ENCODE measurements at regions not wholly inside any gene's neighbourhood (a gene's known extent, or its start where the extent isn't known, plus 50 kb on each side); places are given as distances from the start of the nearest gene placed in this dataset.

- H3K9ac ChIP-seq (ENCODE audit: low read depth, low read length), result no peak overlapping the region
- no peak overlapping the region for H3K4me3 ChIP-seq (ENCODE audit: low read depth, low read length)
- no peak overlapping the region for H3K27ac ChIP-seq (ENCODE audit: low read depth, low read length)
- H3K27me3 ChIP-seq (ENCODE audit: control insufficient read depth, insufficient read depth, low read length), result no peaks in the 10 kb centered on the region
- H3K4me1 ChIP-seq (ENCODE audit: control insufficient read depth, insufficient read depth, low read length), result no peaks in the 10 kb centered on the region
- no peaks in the 10 kb centered on the region for H3K9me3 ChIP-seq (ENCODE audit: control insufficient read depth, insufficient read depth, low read length)
- no peaks in the 10 kb centered on the region for H3K36me3 ChIP-seq (ENCODE audit: control insufficient read depth, insufficient read depth, low read length)
Observed at GRCh38 chr7:42445691-42446090, 208.7 kb upstream of the GLI3 start.

DNA sequence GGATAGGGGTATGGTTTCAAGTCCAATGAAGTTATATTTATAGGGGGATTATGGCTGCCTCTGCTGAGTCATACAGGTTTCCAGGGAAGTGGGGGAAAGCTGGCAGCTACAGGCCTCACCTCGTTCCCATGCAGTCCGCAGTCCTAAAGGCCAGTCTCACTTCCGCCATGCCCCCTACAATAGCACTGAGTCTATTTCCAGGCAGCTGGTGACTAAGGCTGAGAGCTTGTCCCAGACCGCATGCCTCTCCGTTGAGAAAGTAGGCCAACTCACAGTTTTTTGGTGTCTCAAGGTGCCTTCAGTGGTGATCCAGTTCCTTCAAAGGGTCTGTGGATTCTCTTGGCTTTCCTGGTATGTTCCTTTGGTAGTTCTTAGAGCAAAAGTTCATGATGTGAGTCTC lies 203.9 kb upstream of the GLI3 start:
- Histone ChIP-seq H3K9ac (ENCODE audit: low read depth, low read length) (no peak overlapping the region), H3K4me3 (ENCODE audit: low read depth, low read length) (no peak overlapping the region), H3K4me1 (ENCODE audit: control insufficient read depth, insufficient read depth, low read length) (no peaks in the 10 kb centered on the region), H3K27me3 (ENCODE audit: control insufficient read depth, insufficient read depth, low read length) (no peaks in the 10 kb centered on the region), H3K27ac (ENCODE audit: low read depth, low read length) (no peak overlapping the region), H3K9me3 (ENCODE audit: control insufficient read depth, insufficient read depth, low read length) (no peaks in the 10 kb centered on the region), H3K36me3 (ENCODE audit: control insufficient read depth, insufficient read depth, low read length) (no peaks in the 10 kb centered on the region)

DNA sequence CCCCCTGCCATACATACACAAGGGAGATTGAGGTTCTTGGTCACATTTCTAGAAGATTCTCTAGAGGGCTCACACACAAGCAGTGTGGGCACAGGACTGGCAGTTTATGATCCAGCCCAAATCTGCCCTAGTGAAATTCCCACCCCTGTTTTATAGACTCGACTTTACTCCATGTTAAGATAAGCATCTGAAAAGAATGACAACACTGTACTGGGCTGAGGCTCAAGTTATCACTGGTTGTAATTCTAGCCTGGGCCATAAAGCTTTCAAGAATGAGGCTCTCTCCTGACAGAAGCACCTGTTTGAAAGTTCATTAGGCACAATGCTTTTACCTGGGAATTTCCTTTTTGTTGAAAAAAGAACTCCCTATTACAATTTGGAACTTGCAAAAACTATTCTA lies 195.6 kb upstream of the GLI3 start:
- Histone ChIP-seq H3K9me3 (ENCODE audit: control insufficient read depth, insufficient read depth, low read length) (no peaks in the 10 kb centered on the region), H3K36me3 (ENCODE audit: control insufficient read depth, insufficient read depth, low read length) (no peaks in the 10 kb centered on the region), H3K4me3 (ENCODE audit: low read depth, low read length) (no peak overlapping the region), H3K27me3 (ENCODE audit: control insufficient read depth, insufficient read depth, low read length) (no peaks in the 10 kb centered on the region), H3K27ac (ENCODE audit: low read depth, low read length) (no peak overlapping the region), H3K9ac (ENCODE audit: low read depth, low read length) (no peak overlapping the region), H3K4me1 (ENCODE audit: control insufficient read depth, insufficient read depth, low read length) (no peaks in the 10 kb centered on the region)

DNA sequence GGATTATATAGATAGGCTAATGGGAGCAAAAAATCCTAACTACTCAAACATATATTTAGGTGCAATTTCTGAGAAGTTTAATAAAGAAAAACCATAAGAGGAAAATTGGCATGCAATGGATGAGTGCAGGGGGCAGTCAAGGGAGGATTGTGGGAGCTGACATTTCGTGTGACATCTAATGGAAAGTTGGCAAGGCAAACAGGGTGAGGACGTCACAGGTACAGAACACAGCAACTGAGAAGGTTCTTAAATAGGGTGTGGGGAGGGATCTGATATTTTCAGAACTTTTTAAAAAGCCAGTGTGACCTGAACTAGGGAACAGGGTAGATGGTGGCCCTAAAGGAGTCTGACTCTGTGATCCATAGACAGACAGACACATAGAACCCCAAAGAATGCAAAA lies 194.9 kb upstream of the GLI3 start:
- Histone ChIP-seq H3K36me3 (ENCODE audit: control insufficient read depth, insufficient read depth, low read length) (no peaks in the 10 kb centered on the region), H3K27me3 (ENCODE audit: control insufficient read depth, insufficient read depth, low read length) (no peaks in the 10 kb centered on the region), H3K4me1 (ENCODE audit: control insufficient read depth, insufficient read depth, low read length) (no peaks in the 10 kb centered on the region; the same call in 1 of the 2 replicates), H3K9me3 (ENCODE audit: control insufficient read depth, insufficient read depth, low read length) (no peaks in the 10 kb centered on the region), H3K27ac (ENCODE audit: low read depth, low read length) (no peak overlapping the region), H3K9ac (ENCODE audit: low read depth, low read length) (no peak overlapping the region), H3K4me3 (ENCODE audit: low read depth, low read length) (no peak overlapping the region)

DNA sequence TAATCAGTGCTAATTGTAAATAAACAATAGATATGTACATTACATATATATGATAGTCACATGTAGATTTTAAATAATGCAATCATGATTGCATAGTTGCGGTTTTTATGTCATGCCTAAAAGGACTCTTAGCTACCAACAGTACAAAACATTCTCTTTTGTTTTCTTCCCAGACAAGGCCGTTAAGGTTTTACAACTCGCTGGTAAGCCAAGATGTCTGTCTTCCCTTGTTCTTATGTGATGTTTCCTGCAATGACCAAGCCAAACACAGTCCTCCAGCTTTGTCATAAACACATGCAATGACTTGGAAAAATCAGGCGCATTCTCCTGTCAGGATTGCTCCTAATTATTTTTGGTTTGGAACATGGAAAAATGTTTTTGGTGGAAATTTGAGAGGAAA lies 192.3 kb upstream of the GLI3 start:
- H3K9ac ChIP-seq (ENCODE audit: low read depth, low read length), result no peak overlapping the region
- H3K4me3 ChIP-seq (ENCODE audit: low read depth, low read length), result no peak overlapping the region
- H3K27me3 ChIP-seq (ENCODE audit: control insufficient read depth, insufficient read depth, low read length), result no peaks in the 10 kb centered on the region
- no peak overlapping the region for H3K27ac ChIP-seq (ENCODE audit: low read depth, low read length)
- no peaks in the 10 kb centered on the region; the same call in 1 of the 2 replicates for H3K4me1 ChIP-seq (ENCODE audit: control insufficient read depth, insufficient read depth, low read length)
- no peaks in the 10 kb centered on the region for H3K9me3 ChIP-seq (ENCODE audit: control insufficient read depth, insufficient read depth, low read length)
- no peaks in the 10 kb centered on the region for H3K36me3 ChIP-seq (ENCODE audit: control insufficient read depth, insufficient read depth, low read length)

DNA sequence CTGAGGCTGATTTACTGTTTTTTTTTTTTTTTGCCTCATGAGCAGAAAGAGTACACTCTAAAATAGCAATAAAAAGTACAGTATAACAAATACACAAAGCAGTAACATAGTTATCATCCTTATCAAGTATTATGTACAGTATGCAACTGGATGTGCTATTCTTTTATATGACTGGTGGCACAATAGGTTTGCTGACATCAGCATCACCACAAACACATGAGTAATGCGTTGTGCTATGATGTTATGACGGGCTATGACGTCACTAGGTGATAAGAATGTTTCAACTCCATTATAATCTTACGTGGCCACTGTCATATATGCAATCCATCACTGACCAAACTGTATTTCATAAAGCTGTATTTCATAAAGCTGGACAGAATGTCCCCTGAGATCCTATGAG lies 189.2 kb upstream of the GLI3 start:
- H3K9ac ChIP-seq (ENCODE audit: low read depth, low read length), result no peak overlapping the region
- H3K27me3 ChIP-seq (ENCODE audit: control insufficient read depth, insufficient read depth, low read length), result no peaks in the 10 kb centered on the region
- no peaks in the 10 kb centered on the region for H3K9me3 ChIP-seq (ENCODE audit: control insufficient read depth, insufficient read depth, low read length)
- H3K4me3 ChIP-seq (ENCODE audit: low read depth, low read length), result no peak overlapping the region
- no peaks in the 10 kb centered on the region for H3K36me3 ChIP-seq (ENCODE audit: control insufficient read depth, insufficient read depth, low read length)
- H3K4me1 ChIP-seq (ENCODE audit: control insufficient read depth, insufficient read depth, low read length), result no peaks in the 10 kb centered on the region; the same call in 1 of the 2 replicates
- H3K27ac ChIP-seq (ENCODE audit: low read depth, low read length), result no peak overlapping the region

- Histone ChIP-seq H3K9ac (ENCODE audit: low read depth, low read length) (no peak overlapping the region), H3K4me3 (ENCODE audit: low read depth, low read length) (no peak overlapping the region), H3K9me3 (ENCODE audit: control insufficient read depth, insufficient read depth, low read length) (no peaks in the 10 kb centered on the region), H3K27me3 (ENCODE audit: control insufficient read depth, insufficient read depth, low read length) (no peaks in the 10 kb centered on the region), H3K4me1 (ENCODE audit: control insufficient read depth, insufficient read depth, low read length) (no peaks in the 10 kb centered on the region), H3K36me3 (ENCODE audit: control insufficient read depth, insufficient read depth, low read length) (no peaks in the 10 kb centered on the region), H3K27ac (ENCODE audit: low read depth, low read length) (no peak overlapping the region)
Observed at GRCh38 chr7:42414941-42415505, 178.0 kb upstream of the GLI3 start.

- H3K27me3 ChIP-seq (ENCODE audit: control insufficient read depth, insufficient read depth, low read length), result no peaks in the 10 kb centered on the region
- no peaks in the 10 kb centered on the region for H3K4me1 ChIP-seq (ENCODE audit: control insufficient read depth, insufficient read depth, low read length)
- H3K36me3 ChIP-seq (ENCODE audit: control insufficient read depth, insufficient read depth, low read length), result no peaks in the 10 kb centered on the region
- no peak overlapping the region for H3K4me3 ChIP-seq (ENCODE audit: low read depth, low read length)
- no peak overlapping the region for H3K27ac ChIP-seq (ENCODE audit: low read depth, low read length)
- H3K9ac ChIP-seq (ENCODE audit: low read depth, low read length), result no peak overlapping the region
- no peaks in the 10 kb centered on the region for H3K9me3 ChIP-seq (ENCODE audit: control insufficient read depth, insufficient read depth, low read length)
Observed at GRCh38 chr7:42414028-42414427, 177.0 kb upstream of the GLI3 start.

- Histone ChIP-seq H3K27me3 (ENCODE audit: control insufficient read depth, insufficient read depth, low read length) (no peaks in the 10 kb centered on the region), H3K27ac (ENCODE audit: low read depth, low read length) (no peak overlapping the region), H3K4me3 (ENCODE audit: low read depth, low read length) (no peak overlapping the region), H3K9ac (ENCODE audit: low read depth, low read length) (no peak overlapping the region), H3K36me3 (ENCODE audit: control insufficient read depth, insufficient read depth, low read length) (no peaks in the 10 kb centered on the region), H3K4me1 (ENCODE audit: control insufficient read depth, insufficient read depth, low read length) (no peaks in the 10 kb centered on the region), H3K9me3 (ENCODE audit: control insufficient read depth, insufficient read depth, low read length) (no peaks in the 10 kb centered on the region)
Observed at GRCh38 chr7:42409296-42409695, 172.3 kb upstream of the GLI3 start.

DNA sequence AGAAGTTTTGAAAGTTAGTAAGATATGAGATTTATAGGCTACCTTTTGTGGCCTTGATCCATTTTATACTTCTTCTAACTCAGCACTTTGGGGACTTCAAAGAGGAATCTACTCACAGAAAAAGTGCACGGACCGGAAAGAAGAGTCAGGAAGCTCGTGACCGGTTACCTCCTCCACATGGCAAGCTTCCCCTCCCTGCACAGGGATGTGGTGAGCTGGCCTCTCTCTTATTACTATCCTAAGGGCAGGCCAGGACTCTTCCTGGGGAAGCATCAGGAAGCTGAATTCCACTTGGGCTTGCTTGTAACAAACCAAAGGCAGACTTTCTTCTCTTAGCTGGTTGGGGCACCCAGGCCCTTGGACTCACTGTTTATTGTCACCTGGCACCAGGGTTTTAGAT lies 170.8 kb upstream of the GLI3 start:
- Histone ChIP-seq H3K36me3 (ENCODE audit: control insufficient read depth, insufficient read depth, low read length) (no peaks in the 10 kb centered on the region), H3K4me1 (ENCODE audit: control insufficient read depth, insufficient read depth, low read length) (no peaks in the 10 kb centered on the region), H3K9me3 (ENCODE audit: control insufficient read depth, insufficient read depth, low read length) (no peaks in the 10 kb centered on the region), H3K9ac (ENCODE audit: low read depth, low read length) (no peak overlapping the region), H3K4me3 (ENCODE audit: low read depth, low read length) (no peak overlapping the region), H3K27ac (ENCODE audit: low read depth, low read length) (no peak overlapping the region), H3K27me3 (ENCODE audit: control insufficient read depth, insufficient read depth, low read length) (no peaks in the 10 kb centered on the region)

DNA sequence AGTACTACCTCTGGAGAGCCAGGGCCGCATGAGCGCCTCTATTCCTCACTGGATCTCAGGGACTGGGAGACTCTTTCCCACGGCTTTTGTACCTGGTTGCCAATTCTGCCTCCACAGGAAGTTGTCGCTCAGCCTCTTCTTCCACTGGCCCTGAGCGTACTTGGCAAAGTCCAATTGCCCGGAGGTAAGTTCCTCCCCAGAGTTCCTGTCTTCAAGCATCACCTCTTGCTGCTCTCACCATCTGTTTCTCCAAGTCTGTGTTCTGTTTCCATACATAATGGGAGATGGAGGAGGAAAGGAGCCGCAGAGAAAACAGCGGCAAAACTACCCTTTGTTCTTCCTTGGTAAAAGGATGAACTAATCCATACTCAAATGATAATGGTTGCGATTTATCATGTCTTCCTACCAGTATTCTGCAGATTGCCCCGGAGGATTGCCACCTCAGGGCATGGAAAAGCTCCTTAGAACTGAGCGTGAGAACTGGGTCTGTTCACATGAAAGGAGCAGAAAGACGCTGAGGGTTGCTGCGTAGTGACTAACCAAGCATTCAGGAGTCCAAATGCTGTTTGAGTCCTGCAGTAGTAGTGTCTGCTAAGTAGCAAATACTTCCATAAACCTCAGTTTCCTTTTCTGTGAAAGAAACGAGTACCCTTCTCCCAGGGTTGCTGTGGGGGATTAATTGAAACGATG lies 170.2 kb upstream of the GLI3 start:
- H3K36me3 ChIP-seq (ENCODE audit: control insufficient read depth, insufficient read depth, low read length), result no peaks in the 10 kb centered on the region
- no peak overlapping the region for H3K4me3 ChIP-seq (ENCODE audit: low read depth, low read length)
- H3K27ac ChIP-seq (ENCODE audit: low read depth, low read length), result no peak overlapping the region
- H3K9me3 ChIP-seq (ENCODE audit: control insufficient read depth, insufficient read depth, low read length), result no peaks in the 10 kb centered on the region
- no peaks in the 10 kb centered on the region for H3K4me1 ChIP-seq (ENCODE audit: control insufficient read depth, insufficient read depth, low read length)
- no peaks in the 10 kb centered on the region for H3K27me3 ChIP-seq (ENCODE audit: control insufficient read depth, insufficient read depth, low read length)
- H3K9ac ChIP-seq (ENCODE audit: low read depth, low read length), result no peak overlapping the region
